SK-N-SH (cell line): ENCODE measurements at regions not wholly inside any gene's neighbourhood (a gene's known extent, or its start where the extent isn't known, plus 50 kb on each side); places are given as distances from the start of the nearest gene placed in this dataset.

ENCODE experiments used
- CHD2 ChIP-seq: fragments of 150-350 bp; IDR thresholded peaks from 2 replicates; pipeline ENCODE4 v1.6.1; 2018; ENCODE audit warnings: low read length; ENCODE audit not compliant: partially characterized antibody
- CTCF ChIP-seq: fragments of 200-600 bp; sonication (generic); IDR thresholded peaks from 2 replicates; pipeline ENCODE4 v1.6.1; 2017; ENCODE audit warnings: antibody characterized with exemption, mild to moderate bottlenecking, moderate library complexity
- EP300 ChIP-seq, 2 experiments: IDR thresholded peaks; 2 replicates each; pipeline versions ENCODE4 v1.4.0 to v1.6.1; 2012; ENCODE audit warnings: borderline replicate concordance in 1 of 2, low read depth in 1 of 2, low read length in 1 of 2
- EZH2phosphoT487 ChIP-seq: fragments of 200-600 bp; sonication (generic); IDR thresholded peaks from 2 replicates; pipeline ENCODE4 v1.6.1; 2017; ENCODE audit warnings: low read depth, mixed run types, mild to moderate bottlenecking, antibody characterized with exemption, moderate library complexity, borderline replicate concordance
- FOXJ3 ChIP-seq: sonication (generic); formaldehyde crosslinking; IDR thresholded peaks from 2 replicates; pipeline ENCODE4 v1.5.1; 2020; ENCODE audit warnings: mild to moderate bottlenecking, missing genetic modification reagents
- NFIC ChIP-seq: IDR thresholded peaks from 2 replicates; pipeline ENCODE4 v1.4.0; 2012; ENCODE audit warnings: borderline replicate concordance
- POLR2AphosphoS5 ChIP-seq: IDR thresholded peaks from 2 replicates; pipeline ENCODE4 v1.6.1; 2012; ENCODE audit warnings: low read depth, low read length
- RAD21 ChIP-seq: IDR thresholded peaks from 2 replicates; pipeline ENCODE4 v1.6.1; 2012; ENCODE audit warnings: mild to moderate bottlenecking, low read length
- RCOR1 ChIP-seq: fragments of 150-350 bp; IDR thresholded peaks from 2 replicates; pipeline ENCODE4 v1.6.1; 2017; ENCODE audit warnings: antibody characterized with exemption, low read length
- REST ChIP-seq: IDR thresholded peaks from 2 replicates; pipeline ENCODE4 v1.6.1; 2012; ENCODE audit warnings: mild to moderate bottlenecking, low read depth, low read length, moderate library complexity
- SIN3A ChIP-seq: IDR thresholded peaks from 2 replicates; pipeline ENCODE4 v1.6.1; 2012; ENCODE audit warnings: low read depth, mild to moderate bottlenecking, low read length, moderate library complexity, borderline replicate concordance
- SMC3 ChIP-seq: IDR thresholded peaks from 2 replicates; pipeline ENCODE4 v1.6.1; 2012; ENCODE audit warnings: low read depth, low read length, improper control_type of control experiment
- YY1 ChIP-seq: IDR thresholded peaks from 2 replicates; pipeline ENCODE4 v1.4.0; 2012; ENCODE audit warnings: low read depth, mild to moderate bottlenecking
- ZBTB33 ChIP-seq: IDR thresholded peaks from 2 replicates; pipeline ENCODE4 v1.4.0; 2012; ENCODE audit warnings: low read depth, borderline replicate concordance

GRCh38 chr4:101693842-101694398, 96.6 kb upstream of the BANK1 start:
- TF ChIP-seq NFIC: no peak
- TF ChIP-seq CTCF: no peak
- TF ChIP-seq EZH2phosphoT487: no peak
- no peak for TF ChIP-seq POLR2AphosphoS5
- no peak for TF ChIP-seq FOXJ3
- TF ChIP-seq RAD21: no peak
- no peak for TF ChIP-seq EP300 (IDR thresholded peaks at IDR 0.05; ENCODE audit: borderline replicate concordance in 1 of 2, low read depth in 1 of 2, low read length in 1 of 2)
- TF ChIP-seq ZBTB33: no peak
- TF ChIP-seq CHD2: no peak
- no peak for TF ChIP-seq SMC3
- no peak for TF ChIP-seq REST
- TF ChIP-seq YY1: no peak
- no peak for TF ChIP-seq SIN3A
- no peak for TF ChIP-seq RCOR1
